Stomach (tissue), 8 donors: ENCODE measurements at regions not wholly inside any gene's neighbourhood (a gene's known extent, or its start where the extent isn't known, plus 50 kb on each side); places are given as distances from the start of the nearest gene placed in this dataset.
A peak's percentile ranks its signal among the peaks of the same experiment; 100 is the strongest.
"Not testable (repeated sequence)": the region's sequence is repeated elsewhere in the genome, so short reads cannot be mapped to it uniquely, and the experiment has no call there.

ENCODE experiments used
- DNase-seq, 2 donors: peaks; one replicate each; pipeline versions ENCODE4 v3.0.0 to v3.0.0-alpha.2; 2013 to 2019
- H3K27ac ChIP-seq, 5 donors: fragments of 200-600 bp in 4 of 5; sonication (generic) in 4 of 5; one replicate each; pipeline ENCODE4 v1.5.1; 2013 to 2019; ENCODE audit warnings: mild to moderate bottlenecking in 1 of 5, moderate library complexity in 1 of 5
- H3K27me3 ChIP-seq, 3 donors: fragments of 200-600 bp; sonication (generic); one replicate each; pipeline ENCODE4 v1.5.1; 2017 to 2019; ENCODE audit warnings: mixed run types in 1 of 3
- H3K36me3 ChIP-seq, 4 donors: fragments of 200-600 bp; sonication (generic); 1 replicate in 3 of 4; 2 replicates in 1 of 4; pipeline ENCODE4 v1.5.1; 2016 to 2019
- H3K4me1 ChIP-seq, 4 donors: fragments of 200-600 bp; sonication (generic); one replicate each; pipeline ENCODE4 v1.5.1; 2016 to 2019
- H3K4me3 ChIP-seq, 4 donors: fragments of 200-600 bp; sonication (generic) in 3 of 4; one replicate each; pipeline ENCODE4 v1.5.1; 2016 to 2019; ENCODE audit warnings: mild to moderate bottlenecking in 1 of 4
- H3K9me3 ChIP-seq, 4 donors: fragments of 200-600 bp; sonication (generic); one replicate each; pipeline ENCODE4 v1.5.1; 2016 to 2019
- EP300 ChIP-seq: sonication (generic); formaldehyde crosslinking; IDR thresholded peaks from one replicate; pipeline ENCODE4 v1.6.1; 2017; ENCODE audit warnings: antibody characterized with exemption
- POLR2A ChIP-seq, 4 donors: fragments of 450-650 bp; IDR thresholded peaks; one replicate each; pipeline ENCODE4 v1.6.1; 2016; ENCODE audit warnings: antibody characterized with exemption in 4 of 4, control low read depth in 2 of 4, mild to moderate bottlenecking in 1 of 4, moderate library complexity in 1 of 4
- POLR2AphosphoS5 ChIP-seq, 3 donors: sonication (generic); formaldehyde crosslinking; IDR thresholded peaks; one replicate each; pipeline ENCODE4 v1.6.1; 2016; ENCODE audit warnings: antibody characterized with exemption in 3 of 3
- WGBS, 5 donors: extraction: QIAGEN DNeasy Blood & Tissue Kit in 3 of 5; methylation state at CpG; one replicate each; pipeline versions ENCODE4 v1.1.5 to v1.1.7; 2013 to 2018; 5-methylcytosine and 5-hydroxymethylcytosine counted together
- intact Hi-C: fragments of 100-400 bp; cut with DNase I; formaldehyde crosslinking; loops from one replicate; pipeline ENCODE4 v1.15.1; 2023; ENCODE audit warnings: low total_unique reads
- TF ChIP-seq, protein P1 (sequence below), 7 experiments: fragments of 450-650 bp in 4 of 7; fragments of 200-600 bp in 3 of 7; sonication (generic) in 3 of 7; IDR thresholded peaks; one replicate each; pipeline ENCODE4 v1.5.1; 2016 to 2019; ENCODE audit warnings: antibody characterized with exemption in 7 of 7, control low read depth in 2 of 7, mild to moderate bottlenecking in 1 of 7
- donor health status: healthy with polysubstance abuse.
- donor health status: Bipolar disorder and iron deficiency.
- donor health status: healthy.

- intact Hi-C loops = no loop called here
- 89 to 93% (median 90%) methylated on average over 3 of the region's 3 CpGs for WGBS, 5 donors
- H3K4me1 ChIP-seq = peaks cover 0 to 25% (median 11%) of the 10 kb centered on the region in 4 donors
Observed at GRCh38 chr11:110856340-110856739, 144.1 kb upstream of the ARHGAP20 start.

GRCh38 chr11:110855191-110855590 is 143.0 kb upstream of the ARHGAP20 start:
- TF ChIP-seq, protein P1, sequence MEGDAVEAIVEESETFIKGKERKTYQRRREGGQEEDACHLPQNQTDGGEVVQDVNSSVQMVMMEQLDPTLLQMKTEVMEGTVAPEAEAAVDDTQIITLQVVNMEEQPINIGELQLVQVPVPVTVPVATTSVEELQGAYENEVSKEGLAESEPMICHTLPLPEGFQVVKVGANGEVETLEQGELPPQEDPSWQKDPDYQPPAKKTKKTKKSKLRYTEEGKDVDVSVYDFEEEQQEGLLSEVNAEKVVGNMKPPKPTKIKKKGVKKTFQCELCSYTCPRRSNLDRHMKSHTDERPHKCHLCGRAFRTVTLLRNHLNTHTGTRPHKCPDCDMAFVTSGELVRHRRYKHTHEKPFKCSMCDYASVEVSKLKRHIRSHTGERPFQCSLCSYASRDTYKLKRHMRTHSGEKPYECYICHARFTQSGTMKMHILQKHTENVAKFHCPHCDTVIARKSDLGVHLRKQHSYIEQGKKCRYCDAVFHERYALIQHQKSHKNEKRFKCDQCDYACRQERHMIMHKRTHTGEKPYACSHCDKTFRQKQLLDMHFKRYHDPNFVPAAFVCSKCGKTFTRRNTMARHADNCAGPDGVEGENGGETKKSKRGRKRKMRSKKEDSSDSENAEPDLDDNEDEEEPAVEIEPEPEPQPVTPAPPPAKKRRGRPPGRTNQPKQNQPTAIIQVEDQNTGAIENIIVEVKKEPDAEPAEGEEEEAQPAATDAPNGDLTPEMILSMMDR (IDR thresholded peaks at IDR 0.05) = no peak
- TF ChIP-seq EP300 = no peak
- TF ChIP-seq POLR2AphosphoS5 (IDR thresholded peaks at IDR 0.05) = no peak
- no peak for TF ChIP-seq POLR2A (IDR thresholded peaks at IDR 0.05)
- Histone ChIP-seq H3K9me3 (no peaks in the 10 kb centered on the region), H3K27ac (no peak overlapping the region), H3K27me3 (no peaks in the 10 kb centered on the region), H3K36me3 (no peaks in the 10 kb centered on the region), H3K4me3 (no peak overlapping the region), H3K4me1 (peaks cover 0 to 25% (median 11%) of the 10 kb centered on the region in 4 donors)
- intact Hi-C loops = no loop called here
- WGBS, 5 donors = 32 to 67% (median 45%) methylated on average over 1 of the region's 1 CpG
- DNase-seq = peak in 1 of 2 donors; percentile 47

More at GRCh38 chr11:110856340-110856739, 144.1 kb upstream of the ARHGAP20 start:
- H3K9me3 ChIP-seq = no peaks in the 10 kb centered on the region
- no peak for DNase-seq
- H3K27ac ChIP-seq = peak overlapping the region in 3 of 5 donors; percentile 15 to 62 (median 43)
- no peak overlapping the region for H3K4me3 ChIP-seq
- TF ChIP-seq EP300 (no peak), POLR2AphosphoS5 (IDR thresholded peaks at IDR 0.05) (no peak), POLR2A (IDR thresholded peaks at IDR 0.05) (no peak)
- no peaks in the 10 kb centered on the region for H3K36me3 ChIP-seq
- no peaks in the 10 kb centered on the region for H3K27me3 ChIP-seq

GRCh38 chr11:110852921-110853490 is 140.8 kb upstream of the ARHGAP20 start:
- TF ChIP-seq EP300 = no peak
- TF ChIP-seq POLR2AphosphoS5 (IDR thresholded peaks at IDR 0.05) = no peak
- no peak for TF ChIP-seq POLR2A (IDR thresholded peaks at IDR 0.05)
- TF ChIP-seq, protein P1 (IDR thresholded peaks at IDR 0.05) = no peak
- Histone ChIP-seq H3K4me1 (peaks cover 0 to 17% (median 7%) of the 10 kb centered on the region in 4 donors), H3K4me3 (no peak overlapping the region), H3K27me3 (no peaks in the 10 kb centered on the region), H3K9me3 (no peaks in the 10 kb centered on the region), H3K27ac (no peak overlapping the region), H3K36me3 (no peaks in the 10 kb centered on the region)
- intact Hi-C loops = no loop called here
- WGBS, 5 donors = 78 to 88% (median 82%) methylated on average over 3 of the region's 3 CpGs
- DNase-seq = no peak

DNA sequence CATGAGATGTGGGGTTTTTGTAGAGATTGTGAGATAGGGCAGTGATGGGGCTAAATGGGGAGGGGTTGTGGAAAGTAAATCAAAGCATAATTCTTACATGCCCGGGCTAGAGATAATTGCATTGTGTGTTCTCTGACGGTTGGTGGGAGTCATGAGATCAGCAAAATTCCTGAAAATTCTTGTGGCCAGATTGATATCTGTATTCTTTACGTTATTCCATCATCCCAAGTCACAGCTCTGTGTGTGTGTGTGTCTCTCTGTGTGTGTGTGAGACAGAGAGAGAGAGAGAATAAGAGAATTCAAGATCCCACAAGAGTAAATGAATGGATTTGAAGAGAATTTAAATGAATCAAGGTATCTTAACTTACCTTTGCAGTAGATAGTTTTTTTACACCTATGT is 138.6 kb upstream of the ARHGAP20 start:
- H3K9me3 ChIP-seq = no peaks in the 10 kb centered on the region
- no peaks in the 10 kb centered on the region for H3K36me3 ChIP-seq
- DNase-seq = no peak
- 47 to 72% (median 57%) methylated on average over 3 of the region's 3 CpGs for WGBS, 5 donors
- H3K4me1 ChIP-seq = peaks cover 0 to 10% (median 3%) of the 10 kb centered on the region in 4 donors
- no peak overlapping the region for H3K4me3 ChIP-seq
- H3K27me3 ChIP-seq = no peaks in the 10 kb centered on the region
- TF ChIP-seq, protein P1 (IDR thresholded peaks at IDR 0.05) = no peak
- TF ChIP-seq EP300 (no peak), POLR2A (IDR thresholded peaks at IDR 0.05) (no peak), POLR2AphosphoS5 (IDR thresholded peaks at IDR 0.05) (no peak)
- H3K27ac ChIP-seq = no peak overlapping the region
- intact Hi-C loops = no loop called here

- H3K9me3 ChIP-seq, intact Hi-C loops, DNase-seq: not testable (repeated sequence)
Observed at GRCh38 chr11:110843053-110843452, 130.8 kb upstream of the ARHGAP20 start.

More at GRCh38 chr11:110843053-110843452, 130.8 kb upstream of the ARHGAP20 start:
- H3K4me3 ChIP-seq, H3K27ac ChIP-seq, H3K4me1 ChIP-seq, H3K36me3 ChIP-seq, H3K27me3 ChIP-seq: not testable (repeated sequence)
- 86 to 100% (median 93%) methylated on average over 1 of the region's 1 CpG for WGBS, 5 donors
